ENCODE measurements at regions not wholly inside any gene's neighbourhood (a gene's known extent, or its start where the extent isn't known, plus 50 kb on each side); places are given as distances from the start of the nearest gene placed in this dataset.

DNA sequence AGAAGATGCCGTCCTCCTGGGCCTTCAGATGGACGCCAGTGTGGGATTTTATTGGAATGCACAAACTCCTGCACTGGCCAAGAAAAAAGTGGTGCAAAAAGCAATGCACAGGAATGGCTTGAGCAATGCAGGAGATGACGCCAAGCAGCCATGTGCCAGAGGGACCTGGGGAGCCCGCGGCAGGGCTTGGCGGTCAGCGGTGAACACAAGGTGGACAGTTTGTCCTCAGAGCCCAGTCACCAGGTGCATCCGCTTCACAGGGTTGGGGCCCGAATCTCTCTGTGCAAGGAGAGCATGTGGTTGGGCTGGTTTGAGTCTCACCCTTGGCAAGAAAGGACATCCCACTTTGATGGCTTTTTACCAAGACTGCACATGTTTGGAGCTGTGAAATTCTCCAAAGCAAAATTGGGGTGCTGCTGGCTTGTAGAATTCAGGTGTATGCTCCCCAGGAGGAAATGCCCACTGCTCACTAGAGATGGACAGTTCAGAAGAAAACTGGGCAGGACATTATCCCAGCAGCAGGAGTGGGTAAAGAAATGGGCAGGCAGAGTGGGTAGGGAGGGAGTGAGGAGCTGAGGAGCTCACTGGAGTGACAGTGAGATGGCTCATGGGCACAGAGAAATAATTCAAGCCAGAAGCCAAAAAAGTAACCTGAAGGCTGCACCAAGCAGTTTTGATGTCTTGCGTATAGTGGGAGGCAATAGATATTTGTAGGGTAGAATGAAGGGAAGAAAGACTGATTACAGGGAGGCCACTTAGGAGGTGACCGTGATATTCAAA is 463.9 kb downstream of the MTRR start:
- no peak for DNase-seq

DNA sequence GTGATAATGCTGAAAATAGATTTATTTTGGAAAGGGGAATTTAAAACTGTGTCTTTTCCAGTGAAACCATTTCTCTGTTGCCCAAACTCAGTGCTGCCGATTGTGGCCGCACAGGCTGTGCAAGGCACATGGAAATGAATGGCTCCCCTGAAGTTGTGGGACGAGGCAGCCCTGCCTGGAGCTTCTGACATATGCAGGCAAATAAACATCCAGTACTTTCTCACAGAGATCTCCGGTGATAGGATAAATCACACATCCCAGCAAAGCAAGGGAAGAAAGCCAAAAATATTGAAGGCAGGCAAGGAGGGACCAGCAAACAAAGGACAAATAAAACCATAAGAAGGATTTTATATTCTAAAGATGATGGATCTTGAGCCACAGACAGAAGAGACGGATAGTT is 464.5 kb downstream of the MTRR start:
- DNase-seq: no peak

DNA sequence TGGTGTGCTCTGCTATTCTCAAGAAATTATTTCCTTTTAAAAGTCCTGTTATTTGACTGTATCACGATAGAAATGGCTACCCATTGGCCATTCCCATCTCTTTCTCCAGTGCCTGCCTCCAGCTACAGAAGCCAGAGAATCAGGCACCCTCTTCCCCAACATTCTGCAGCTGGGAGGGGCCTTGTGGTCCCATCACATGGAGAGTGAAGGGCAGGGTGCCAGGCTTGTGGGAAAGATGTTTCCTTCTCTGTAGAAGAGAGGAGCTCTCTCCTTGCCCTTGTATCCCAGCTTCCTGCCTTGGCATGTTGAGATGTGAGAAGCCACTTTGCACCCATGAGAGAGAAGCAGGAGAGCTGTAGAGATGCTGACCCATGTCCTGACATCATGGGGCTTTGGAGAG is 465.0 kb downstream of the MTRR start:
- no peak for DNase-seq

DNA sequence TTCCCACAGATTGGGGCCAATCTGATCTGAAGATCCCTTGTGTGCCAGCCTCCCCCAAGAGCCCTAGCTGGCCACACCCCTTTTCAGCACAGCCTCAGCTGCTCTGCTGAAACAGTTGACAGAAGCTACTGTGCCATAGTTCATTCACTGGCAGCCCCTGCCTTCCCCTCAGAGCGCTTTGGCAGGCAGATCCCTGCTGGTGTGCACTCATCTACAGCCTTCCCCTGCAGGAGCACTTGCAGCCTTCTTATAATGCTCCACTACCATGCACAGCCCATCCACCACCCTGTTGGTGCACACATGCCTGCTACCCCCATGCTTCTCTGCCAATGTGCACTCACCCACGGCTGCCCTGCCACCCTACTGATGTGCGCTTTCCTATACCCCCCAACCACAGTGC is 471.3 kb downstream of the MTRR start:
- no peak for DNase-seq

DNA sequence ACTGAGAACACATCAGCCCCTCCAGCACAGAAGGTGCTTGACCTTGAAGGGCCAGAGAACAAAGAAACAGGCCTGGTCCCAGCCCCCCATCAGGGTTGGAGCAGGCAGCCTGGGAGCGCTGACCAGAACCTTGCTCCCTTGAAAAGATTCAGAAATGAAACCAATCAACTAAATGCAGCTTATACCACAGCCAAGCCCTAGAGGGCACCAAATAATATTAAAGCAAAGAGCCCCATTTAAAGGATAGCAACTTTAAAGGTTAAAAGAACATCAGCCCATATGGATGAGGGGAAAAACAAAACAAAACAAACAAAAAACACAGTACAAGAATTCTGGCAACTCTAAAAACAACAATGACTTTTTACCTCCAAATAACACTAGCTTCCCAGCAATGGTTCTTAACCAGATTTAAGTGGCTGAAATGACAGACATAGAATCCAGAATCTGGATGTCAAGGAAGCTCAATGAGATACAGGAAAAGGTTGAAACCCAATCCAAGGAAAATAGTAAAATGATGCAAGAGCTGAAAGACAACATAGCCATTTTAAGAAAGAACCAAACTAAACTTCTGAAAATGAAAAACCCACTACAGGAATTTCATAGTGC is 471.9 kb downstream of the MTRR start:
- no peak for DNase-seq

DNA sequence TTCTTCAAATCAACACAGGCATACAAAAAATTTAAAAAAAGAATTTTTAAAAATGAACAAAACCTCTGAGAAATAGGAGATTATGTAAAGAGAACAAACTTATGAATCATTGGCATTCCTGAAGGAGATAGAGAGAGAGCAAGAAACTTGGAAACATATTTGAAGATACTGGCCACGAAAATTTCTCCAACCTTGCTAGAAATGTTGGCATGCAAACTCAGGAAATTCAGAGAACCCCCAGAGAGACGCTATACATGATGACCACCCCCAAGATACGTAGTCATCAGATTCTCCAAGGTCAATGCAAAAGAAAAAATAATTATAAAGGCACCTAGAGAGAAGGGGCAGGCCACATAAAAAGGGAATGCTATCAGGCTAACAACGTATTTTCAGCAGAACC is 472.5 kb downstream of the MTRR start:
- DNase-seq: no peak

DNA sequence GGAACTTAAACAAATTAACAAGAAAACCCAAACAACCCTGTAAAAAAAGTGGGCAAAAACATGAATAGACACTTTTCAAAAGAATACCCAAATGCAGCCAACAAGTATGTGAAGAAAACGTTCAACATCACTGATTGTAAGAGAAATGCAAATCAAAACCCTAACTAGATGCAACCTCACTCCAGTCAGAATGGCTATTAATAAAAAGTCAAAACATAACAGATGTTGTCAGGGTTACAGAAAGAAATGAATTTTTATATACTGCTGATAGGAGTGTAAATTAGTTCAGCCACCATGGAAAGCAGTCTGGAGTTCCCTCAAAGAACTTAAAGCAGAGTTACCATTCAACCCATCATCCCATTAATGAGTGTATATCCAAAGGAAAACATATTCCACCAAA is 479.0 kb downstream of the MTRR start:
- no peak for DNase-seq

DNA sequence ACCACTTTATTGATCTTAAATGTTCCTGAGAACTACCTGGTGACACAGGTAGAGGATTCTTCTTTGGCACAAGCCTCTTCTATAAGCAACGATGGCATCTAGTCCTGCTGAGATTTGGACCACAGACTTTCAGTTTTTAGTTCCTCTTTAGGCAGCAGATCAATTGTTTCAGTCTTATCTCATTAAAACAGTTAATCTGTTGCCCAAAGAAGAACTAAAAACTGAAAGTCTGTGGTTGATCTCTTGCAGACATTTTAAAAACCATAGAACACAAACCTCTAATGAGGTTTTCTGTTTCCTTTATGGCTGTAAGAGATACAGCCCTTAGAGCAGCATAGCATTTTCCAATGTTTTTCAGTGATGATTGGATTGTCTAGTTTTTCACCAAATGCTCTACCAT is 480.9 kb downstream of the MTRR start:
- DNase-seq: no peak

DNA sequence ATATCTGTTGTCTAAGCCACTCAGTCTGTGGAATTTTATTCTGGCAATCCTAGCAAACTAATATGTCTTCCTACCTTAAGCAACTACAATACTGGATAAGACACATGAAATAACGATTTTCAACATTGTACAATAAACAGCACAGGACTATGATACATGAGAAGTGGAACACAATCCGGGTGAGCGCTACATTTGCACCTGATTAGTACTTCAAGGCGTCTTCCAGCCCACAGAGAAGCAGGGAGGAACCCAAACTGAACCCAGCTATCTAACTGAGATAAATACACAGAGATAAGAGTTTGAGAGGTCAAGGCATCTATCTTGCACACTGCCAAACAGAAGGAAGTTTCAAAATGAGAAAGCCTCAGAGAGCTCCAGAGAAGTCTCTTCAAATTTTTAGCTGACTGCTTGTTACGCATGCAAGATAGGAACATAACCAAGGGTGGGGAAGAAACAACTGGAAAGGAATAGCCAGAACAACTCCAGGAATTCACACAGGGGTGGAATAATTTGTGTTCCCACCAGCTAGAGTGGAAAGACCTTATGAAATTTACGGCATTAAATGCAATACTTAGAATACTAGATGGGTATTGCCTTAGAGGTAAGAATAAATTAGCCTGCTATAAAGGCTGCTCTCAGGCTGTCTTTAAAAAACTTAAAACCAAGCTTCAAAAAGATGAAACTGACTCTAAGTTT is 481.8 kb downstream of the MTRR start:
- DNase-seq: no peak

DNA sequence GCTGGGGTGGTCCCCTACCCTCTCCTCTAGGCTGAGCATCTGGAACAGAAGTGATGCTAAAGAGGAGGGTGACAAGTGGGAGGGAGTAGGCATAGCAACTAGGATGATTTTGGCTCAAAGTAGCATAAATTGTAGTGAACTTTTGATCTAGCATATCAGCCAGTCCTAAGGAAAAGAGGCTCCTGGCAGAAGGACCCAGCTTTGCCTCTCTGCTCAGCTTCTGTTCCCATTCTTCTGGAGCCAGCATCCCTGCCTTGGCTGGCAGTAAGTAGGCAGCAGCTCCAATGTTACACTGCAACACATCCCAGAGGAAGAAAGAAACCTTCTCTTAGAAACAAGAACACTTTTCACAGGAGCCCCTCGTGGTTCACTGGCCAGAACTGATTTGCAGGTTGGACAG is 487.0 kb downstream of the MTRR start:
- DNase-seq: no peak

DNA sequence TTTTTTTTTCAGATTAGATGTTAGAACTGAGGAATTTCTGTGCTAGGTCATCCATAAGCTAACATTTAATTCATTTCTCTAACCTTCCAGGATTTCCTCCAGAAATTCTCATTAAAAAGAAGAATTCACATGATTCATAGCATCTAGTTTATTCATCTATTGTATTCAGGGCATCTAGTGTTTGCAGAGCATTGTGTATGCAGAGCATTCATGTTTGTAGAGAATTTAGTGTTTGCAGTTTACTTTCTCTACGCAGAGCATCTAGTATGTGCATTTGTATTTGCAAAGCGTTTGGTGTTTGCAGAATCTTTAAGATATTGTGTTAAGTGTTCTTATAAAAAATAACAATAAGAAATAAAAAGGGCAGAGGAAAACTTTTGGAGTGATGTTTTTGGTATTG is 491.1 kb downstream of the MTRR start:
- no peak for DNase-seq

DNA sequence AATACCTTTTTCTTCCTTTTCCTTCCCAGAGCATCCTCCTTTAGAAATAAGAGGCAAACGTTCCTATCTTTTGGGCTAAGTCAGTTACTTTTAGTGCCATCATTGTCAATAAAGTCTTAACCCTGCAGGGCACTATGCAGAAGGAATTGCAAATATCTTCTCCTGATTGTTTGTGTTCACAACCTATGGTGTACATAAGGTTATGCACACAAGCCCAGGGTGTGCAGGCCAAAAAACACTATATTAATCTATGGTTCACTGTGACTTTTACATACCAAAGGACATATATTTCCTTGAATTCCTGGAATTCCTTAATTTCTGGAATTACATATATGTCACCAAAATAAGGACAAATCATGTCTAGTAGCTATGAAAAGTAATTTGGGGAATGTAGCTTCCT is 493.5 kb downstream of the MTRR start:
- no peak for DNase-seq

DNA sequence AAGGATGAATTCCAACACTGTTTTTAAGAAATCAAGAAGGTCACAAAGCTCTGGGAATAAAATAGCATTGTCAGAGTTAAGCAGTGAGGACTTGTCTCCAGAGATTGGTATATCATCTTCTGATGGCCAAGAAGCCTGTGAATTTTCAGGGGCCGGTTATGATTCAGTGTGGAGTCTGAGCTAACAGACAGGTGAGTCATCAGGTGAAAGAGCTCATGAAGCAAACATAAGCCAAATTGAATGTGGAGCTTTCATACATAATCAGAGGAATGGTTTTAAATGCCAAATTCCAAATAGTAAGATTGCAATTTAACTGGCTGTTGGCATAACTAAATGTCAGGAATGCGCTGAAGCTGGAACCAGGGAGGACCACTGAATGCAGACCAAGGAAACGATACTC is 494.2 kb downstream of the MTRR start:
- DNase-seq: no peak

DNA sequence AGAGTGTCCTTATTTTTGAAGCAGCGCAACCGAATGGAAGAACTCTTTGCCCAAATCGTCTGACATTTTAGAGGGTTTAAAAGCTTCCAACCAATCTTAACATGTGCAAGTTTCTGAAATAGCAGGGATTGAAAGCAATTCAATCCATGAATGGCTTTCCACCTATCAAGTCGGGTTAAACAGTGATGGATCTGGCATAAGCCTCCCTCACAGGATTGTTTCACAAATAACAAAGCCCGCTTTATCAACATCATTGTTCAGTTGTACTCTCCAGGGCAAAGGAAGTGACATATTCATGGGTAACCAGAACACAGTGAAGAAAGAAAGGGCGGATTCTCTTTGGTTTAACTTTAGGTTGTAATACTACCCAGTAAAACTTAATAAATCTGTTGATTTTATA is 497.3 kb downstream of the MTRR start:
- no peak for DNase-seq

DNA sequence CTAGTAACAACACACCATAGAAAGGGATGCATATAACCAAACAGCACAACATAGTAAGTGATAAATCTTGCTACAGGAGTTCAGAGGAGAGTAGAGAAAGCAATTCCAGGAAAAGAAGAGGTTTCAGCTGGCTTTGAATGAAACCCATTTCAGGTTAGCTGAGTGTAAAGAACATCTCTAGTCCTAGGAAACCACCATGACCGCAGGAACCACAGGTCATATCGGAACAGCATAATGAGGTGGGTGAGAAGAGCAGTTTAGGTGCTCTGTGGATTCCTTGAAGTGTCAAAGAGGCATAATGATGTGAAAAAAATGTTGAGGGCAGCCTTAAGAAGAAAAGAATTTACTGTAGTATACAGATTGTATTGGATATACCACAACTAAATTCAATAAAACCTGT is 507.5 kb downstream of the MTRR start:
- DNase-seq: no peak

DNA sequence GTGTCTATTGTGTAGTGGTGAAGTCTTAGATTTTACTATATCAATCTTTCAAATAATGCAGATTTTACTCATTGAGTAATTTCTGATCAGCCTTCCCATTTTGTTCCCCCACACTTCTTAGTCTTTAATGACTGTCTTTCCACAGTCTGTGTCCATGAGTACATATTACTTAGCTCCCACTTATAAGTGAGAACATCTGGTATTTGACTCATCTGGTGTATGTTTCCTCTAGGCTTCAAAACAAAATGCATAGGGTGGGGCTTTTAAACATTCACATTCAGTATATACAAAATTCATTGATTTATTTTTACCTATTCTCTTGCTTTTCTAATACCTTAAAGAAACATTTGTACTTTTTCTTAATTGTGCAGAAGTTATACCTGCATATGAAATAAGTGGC is 513.0 kb downstream of the MTRR start:
- no peak for DNase-seq

DNA sequence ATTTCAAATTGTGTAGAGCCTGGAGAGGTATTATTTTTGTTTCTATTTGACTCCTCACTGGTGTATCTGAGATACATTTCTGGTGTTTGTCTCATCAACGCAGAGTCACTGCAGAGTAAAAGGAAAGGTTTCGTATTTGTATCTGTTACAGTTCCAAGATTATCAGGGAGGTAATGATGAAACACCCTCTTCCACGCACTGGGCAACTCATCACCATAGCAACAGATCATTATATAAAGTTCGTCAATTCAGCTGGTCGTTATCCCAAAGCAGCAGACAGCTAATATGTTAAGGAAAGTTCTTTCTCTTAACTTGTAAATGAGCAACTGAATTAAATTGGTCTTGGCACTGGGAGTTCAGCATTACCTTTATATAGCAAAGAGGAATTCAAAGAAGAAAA is 513.5 kb downstream of the MTRR start:
- no peak for DNase-seq

DNA sequence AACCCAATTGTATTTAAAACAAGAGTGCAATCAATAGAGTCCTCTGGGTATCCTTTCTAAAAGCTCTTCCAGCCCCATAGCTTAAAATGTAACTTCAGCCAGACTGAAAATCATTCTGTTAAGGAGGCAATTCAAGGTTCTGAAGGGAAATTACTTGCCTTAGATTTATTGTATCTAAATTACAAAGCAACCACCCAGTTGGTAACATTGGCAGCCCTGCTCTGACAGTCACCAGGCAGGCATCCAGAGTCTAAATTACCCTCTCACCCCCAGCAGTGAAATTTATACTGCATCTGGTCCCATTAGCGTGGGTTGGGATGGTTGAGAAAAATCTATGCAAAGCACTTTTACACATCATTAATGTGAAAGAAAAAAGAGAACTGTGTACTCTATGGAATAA is 514.7 kb downstream of the MTRR start:
- DNase-seq: no peak

DNA sequence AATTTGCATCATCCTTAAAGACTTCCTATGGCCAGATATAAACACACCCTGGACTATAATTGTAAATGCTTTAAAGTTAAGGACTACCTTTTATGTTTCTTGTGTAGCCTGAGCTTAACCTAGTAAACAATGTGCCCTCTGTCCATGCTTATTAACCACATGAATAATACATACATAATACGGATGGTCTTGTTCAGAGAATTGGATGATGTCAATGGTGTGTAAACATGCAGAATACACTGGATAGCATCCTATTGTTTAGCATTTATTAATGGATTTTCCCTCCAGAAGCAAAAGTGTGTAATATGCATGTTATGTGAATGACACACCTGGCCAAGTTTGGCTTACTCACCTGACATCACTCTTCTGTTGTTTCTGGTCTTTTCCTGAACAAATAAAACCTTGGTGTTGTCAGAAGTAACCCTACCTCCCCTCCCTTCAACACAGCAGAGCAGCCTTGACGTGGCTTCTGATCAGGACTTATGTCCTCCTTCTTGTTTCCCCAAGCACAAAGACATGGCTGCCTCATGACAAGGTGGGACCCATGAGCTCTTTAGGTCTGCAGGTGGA is 517.9 kb downstream of the MTRR start:
- DNase-seq: no peak

DNA sequence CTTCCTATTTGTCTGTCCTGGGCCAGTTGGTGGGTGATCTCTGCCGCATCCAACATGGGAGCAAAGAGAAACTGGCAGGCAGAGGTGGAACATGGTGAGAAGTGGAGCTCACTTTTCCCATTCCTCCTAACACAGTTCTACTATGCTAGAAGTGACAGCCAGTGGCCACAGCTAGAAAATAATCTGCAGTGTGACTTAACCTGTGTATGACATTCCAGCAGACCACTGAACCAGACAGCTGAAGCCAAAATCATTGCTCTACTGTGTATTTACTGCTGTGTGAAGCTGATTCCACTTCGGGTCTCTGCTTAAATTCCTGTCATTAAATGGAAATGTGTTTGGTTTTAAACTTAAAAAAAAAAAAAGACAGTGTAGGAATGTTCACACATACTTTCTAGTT is 523.0 kb downstream of the MTRR start:
- no peak for DNase-seq

DNA sequence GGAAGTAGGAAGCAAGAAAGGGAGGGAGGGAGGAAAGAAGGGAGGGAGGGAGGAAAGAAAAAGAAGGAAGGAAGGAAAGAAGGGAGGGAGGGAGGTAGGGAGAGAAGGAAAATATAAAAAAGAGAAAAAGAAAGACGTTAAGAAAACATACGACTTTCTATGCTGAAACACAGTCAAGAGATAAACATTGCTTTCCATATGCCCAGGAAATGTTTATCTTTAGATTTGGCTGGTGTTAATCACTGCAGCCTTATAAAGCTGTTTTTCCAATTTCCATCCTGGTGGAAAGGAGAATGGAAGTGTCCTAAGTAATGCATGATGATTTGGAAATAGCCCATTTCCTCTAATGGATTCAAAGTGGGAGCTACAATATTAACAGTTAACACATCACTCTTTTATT is 524.3 kb downstream of the MTRR start:
- DNase-seq: no peak

DNA sequence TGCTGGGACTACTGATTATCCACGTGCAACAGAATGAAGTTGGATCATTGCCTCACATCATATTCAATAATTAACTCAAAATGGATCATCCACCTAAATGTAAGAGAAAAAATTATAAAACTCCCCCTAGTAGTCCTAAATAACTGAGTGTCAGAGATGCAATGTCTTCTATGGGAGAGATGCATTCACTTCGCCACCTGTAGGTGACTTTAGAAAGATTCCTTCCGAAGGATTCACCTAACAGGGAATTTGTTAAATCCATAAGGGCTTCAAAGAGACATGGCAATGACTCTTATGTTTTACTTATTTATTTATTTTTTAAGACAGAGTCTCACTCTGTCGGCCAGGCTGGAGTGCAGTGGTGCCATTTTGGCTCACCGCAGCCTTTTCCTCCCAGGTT is 526.0 kb downstream of the MTRR start:
- DNase-seq: no peak

DNA sequence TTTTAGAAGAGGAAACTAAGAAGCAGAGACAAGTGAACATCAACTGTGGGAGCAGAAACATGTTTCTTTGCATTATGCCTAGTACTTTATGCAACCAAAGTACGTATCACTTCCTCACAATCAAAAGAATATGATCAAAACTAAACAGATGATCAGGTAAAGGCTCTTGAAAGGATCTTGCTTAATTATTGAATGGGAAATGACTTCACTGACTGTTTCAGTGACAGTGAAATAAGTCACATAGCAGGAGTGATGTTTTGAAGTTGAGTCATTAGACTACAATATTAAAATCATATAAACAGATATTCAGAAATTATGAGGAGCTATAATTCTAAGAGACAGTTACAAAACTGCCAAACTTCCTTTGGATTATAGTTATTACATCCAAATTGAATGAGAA is 527.3 kb downstream of the MTRR start:
- no peak for DNase-seq

DNA sequence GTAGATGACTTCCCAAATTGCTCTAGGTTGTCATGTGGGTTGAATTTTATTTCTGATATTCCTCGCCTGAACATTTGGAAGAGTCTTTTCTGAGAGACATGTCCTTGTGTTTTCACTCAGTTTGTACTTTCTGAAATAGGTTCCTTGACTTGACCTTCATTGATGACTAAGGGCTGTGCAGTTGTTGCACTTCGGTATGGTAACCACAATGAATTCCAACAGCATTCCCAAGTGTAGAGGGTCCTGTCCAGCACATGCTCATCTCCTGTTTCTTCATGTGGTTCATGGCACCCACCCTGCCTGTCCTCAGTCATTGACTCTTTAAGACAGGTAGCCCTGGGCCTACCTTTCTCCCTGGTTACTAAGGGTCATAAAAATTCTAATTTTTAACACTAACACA is 527.8 kb downstream of the MTRR start:
- no peak for DNase-seq

Measured in CD4-positive, alpha-beta T cell treated with Interleukin-6 for 4 hours (primary cell).